Stomach (tissue), 8 donors: ENCODE measurements at regions not wholly inside any gene's neighbourhood (a gene's known extent, or its start where the extent isn't known, plus 50 kb on each side); places are given as distances from the start of the nearest gene placed in this dataset.
A peak's percentile ranks its signal among the peaks of the same experiment; 100 is the strongest.

Experiments
- DNase-seq, 2 donors: peaks; one replicate each; pipeline versions ENCODE4 v3.0.0 to v3.0.0-alpha.2; 2013 to 2019
- H3K27ac ChIP-seq, 5 donors: fragments of 200-600 bp in 4 of 5; sonication (generic) in 4 of 5; one replicate each; pipeline ENCODE4 v1.5.1; 2013 to 2019; ENCODE audit warnings: mild to moderate bottlenecking in 1 of 5, moderate library complexity in 1 of 5
- H3K27me3 ChIP-seq, 3 donors: fragments of 200-600 bp; sonication (generic); one replicate each; pipeline ENCODE4 v1.5.1; 2017 to 2019; ENCODE audit warnings: mixed run types in 1 of 3
- H3K36me3 ChIP-seq, 4 donors: fragments of 200-600 bp; sonication (generic); 1 replicate in 3 of 4; 2 replicates in 1 of 4; pipeline ENCODE4 v1.5.1; 2016 to 2019
- H3K4me1 ChIP-seq, 4 donors: fragments of 200-600 bp; sonication (generic); one replicate each; pipeline ENCODE4 v1.5.1; 2016 to 2019
- H3K4me3 ChIP-seq, 4 donors: fragments of 200-600 bp; sonication (generic) in 3 of 4; one replicate each; pipeline ENCODE4 v1.5.1; 2016 to 2019; ENCODE audit warnings: mild to moderate bottlenecking in 1 of 4
- H3K9me3 ChIP-seq, 4 donors: fragments of 200-600 bp; sonication (generic); one replicate each; pipeline ENCODE4 v1.5.1; 2016 to 2019
- EP300 ChIP-seq: sonication (generic); formaldehyde crosslinking; IDR thresholded peaks from one replicate; pipeline ENCODE4 v1.6.1; 2017; ENCODE audit warnings: antibody characterized with exemption
- POLR2A ChIP-seq, 4 donors: fragments of 450-650 bp; IDR thresholded peaks; one replicate each; pipeline ENCODE4 v1.6.1; 2016; ENCODE audit warnings: antibody characterized with exemption in 4 of 4, control low read depth in 2 of 4, mild to moderate bottlenecking in 1 of 4, moderate library complexity in 1 of 4
- POLR2AphosphoS5 ChIP-seq, 3 donors: sonication (generic); formaldehyde crosslinking; IDR thresholded peaks; one replicate each; pipeline ENCODE4 v1.6.1; 2016; ENCODE audit warnings: antibody characterized with exemption in 3 of 3
- WGBS, 5 donors: extraction: QIAGEN DNeasy Blood & Tissue Kit in 3 of 5; methylation state at CpG; one replicate each; pipeline versions ENCODE4 v1.1.5 to v1.1.7; 2013 to 2018; 5-methylcytosine and 5-hydroxymethylcytosine counted together
- intact Hi-C: fragments of 100-400 bp; cut with DNase I; formaldehyde crosslinking; loops from one replicate; pipeline ENCODE4 v1.15.1; 2023; ENCODE audit warnings: low total_unique reads
- TF ChIP-seq, protein P1 (sequence below), 7 experiments: fragments of 450-650 bp in 4 of 7; fragments of 200-600 bp in 3 of 7; sonication (generic) in 3 of 7; IDR thresholded peaks; one replicate each; pipeline ENCODE4 v1.5.1; 2016 to 2019; ENCODE audit warnings: antibody characterized with exemption in 7 of 7, control low read depth in 2 of 7, mild to moderate bottlenecking in 1 of 7
- donor health status: healthy with polysubstance abuse.
- donor health status: Bipolar disorder and iron deficiency.
- donor health status: healthy.

GRCh38 chr6:159376516-159377158, 207.4 kb downstream of the FNDC1 start:
- DNase-seq, result peak in 1 of 2 donors; percentile 55

GRCh38 chr6:159375014-159375413, 205.8 kb downstream of the FNDC1 start:
- Histone ChIP-seq H3K27ac (no peak overlapping the region), H3K36me3 (no peaks in the 10 kb centered on the region), H3K27me3 (no peaks in the 10 kb centered on the region), H3K4me1 (no peaks in the 10 kb centered on the region), H3K9me3 (peaks cover 0 to 9% (median 8%) of the 10 kb centered on the region in 4 donors), H3K4me3 (no peak overlapping the region)
- intact Hi-C loops, result no loop called here
- TF ChIP-seq EP300 (no peak), POLR2AphosphoS5 (IDR thresholded peaks at IDR 0.05) (no peak), POLR2A (IDR thresholded peaks at IDR 0.05) (no peak)
- TF ChIP-seq, protein P1, sequence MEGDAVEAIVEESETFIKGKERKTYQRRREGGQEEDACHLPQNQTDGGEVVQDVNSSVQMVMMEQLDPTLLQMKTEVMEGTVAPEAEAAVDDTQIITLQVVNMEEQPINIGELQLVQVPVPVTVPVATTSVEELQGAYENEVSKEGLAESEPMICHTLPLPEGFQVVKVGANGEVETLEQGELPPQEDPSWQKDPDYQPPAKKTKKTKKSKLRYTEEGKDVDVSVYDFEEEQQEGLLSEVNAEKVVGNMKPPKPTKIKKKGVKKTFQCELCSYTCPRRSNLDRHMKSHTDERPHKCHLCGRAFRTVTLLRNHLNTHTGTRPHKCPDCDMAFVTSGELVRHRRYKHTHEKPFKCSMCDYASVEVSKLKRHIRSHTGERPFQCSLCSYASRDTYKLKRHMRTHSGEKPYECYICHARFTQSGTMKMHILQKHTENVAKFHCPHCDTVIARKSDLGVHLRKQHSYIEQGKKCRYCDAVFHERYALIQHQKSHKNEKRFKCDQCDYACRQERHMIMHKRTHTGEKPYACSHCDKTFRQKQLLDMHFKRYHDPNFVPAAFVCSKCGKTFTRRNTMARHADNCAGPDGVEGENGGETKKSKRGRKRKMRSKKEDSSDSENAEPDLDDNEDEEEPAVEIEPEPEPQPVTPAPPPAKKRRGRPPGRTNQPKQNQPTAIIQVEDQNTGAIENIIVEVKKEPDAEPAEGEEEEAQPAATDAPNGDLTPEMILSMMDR (IDR thresholded peaks at IDR 0.05), result no peak
- no peak for DNase-seq
- 90 to 94% (median 93%) methylated on average over 19 of the region's 19 CpGs for WGBS, 5 donors

More at GRCh38 chr6:159376516-159377158, 207.4 kb downstream of the FNDC1 start:
- no peak for TF ChIP-seq POLR2A (IDR thresholded peaks at IDR 0.05)
- TF ChIP-seq, protein P1 (IDR thresholded peaks at IDR 0.05), result no peak
- TF ChIP-seq POLR2AphosphoS5 (IDR thresholded peaks at IDR 0.05), result no peak
- no peak for TF ChIP-seq EP300
- Histone ChIP-seq H3K36me3 (no peaks in the 10 kb centered on the region), H3K4me3 (no peak overlapping the region), H3K27me3 (no peaks in the 10 kb centered on the region), H3K27ac (no peak overlapping the region), H3K4me1 (no peaks in the 10 kb centered on the region), H3K9me3 (no peaks in the 10 kb centered on the region)
- intact Hi-C loops, result no loop called here
- 59 to 78% (median 64%) methylated on average over 9 of the region's 9 CpGs for WGBS, 5 donors

DNA sequence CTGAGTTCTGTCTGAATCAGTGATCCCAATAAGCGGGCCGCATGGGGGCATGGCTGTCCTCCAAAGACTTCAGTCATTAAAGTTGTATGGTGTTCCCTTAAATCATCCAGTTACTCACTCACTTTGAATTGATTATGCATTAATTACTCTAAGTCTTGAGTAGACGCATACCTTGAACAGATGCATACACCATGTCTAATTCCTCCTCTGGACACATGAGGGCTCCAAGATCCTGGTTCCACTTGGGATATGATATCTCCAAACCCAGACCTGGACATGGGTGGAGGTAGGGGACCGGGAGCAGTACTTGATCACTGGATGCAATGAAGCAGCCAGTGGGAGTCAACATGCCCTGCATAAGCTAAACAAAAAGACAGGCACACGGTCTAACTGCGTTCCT, 204.5 kb downstream of the FNDC1 start:
- Histone ChIP-seq H3K36me3 (no peaks in the 10 kb centered on the region), H3K27ac (no peak overlapping the region), H3K9me3 (peaks cover 0 to 22% (median 20%) of the 10 kb centered on the region in 4 donors), H3K4me1 (no peaks in the 10 kb centered on the region), H3K27me3 (no peaks in the 10 kb centered on the region), H3K4me3 (no peak overlapping the region)
- WGBS, 5 donors, result 82 to 88% (median 84%) methylated on average over 6 of the region's 6 CpGs
- TF ChIP-seq POLR2A (IDR thresholded peaks at IDR 0.05) (no peak), POLR2AphosphoS5 (IDR thresholded peaks at IDR 0.05) (no peak), EP300 (no peak)
- TF ChIP-seq, protein P1 (IDR thresholded peaks at IDR 0.05), result no peak
- DNase-seq, result no peak
- intact Hi-C loops, result no loop called here

GRCh38 chr6:159372333-159372732, 203.1 kb downstream of the FNDC1 start:
- intact Hi-C loops, result no loop called here
- no peak overlapping the region for H3K27ac ChIP-seq
- no peak for DNase-seq
- H3K27me3 ChIP-seq, result no peaks in the 10 kb centered on the region
- peaks cover 0 to 22% (median 20%) of the 10 kb centered on the region in 4 donors for H3K9me3 ChIP-seq
- 56 to 90% (median 79%) methylated on average over 2 of the region's 2 CpGs for WGBS, 5 donors
- H3K36me3 ChIP-seq, result no peaks in the 10 kb centered on the region
- TF ChIP-seq, protein P1 (IDR thresholded peaks at IDR 0.05), result no peak
- no peak for TF ChIP-seq POLR2A (IDR thresholded peaks at IDR 0.05)
- no peak for TF ChIP-seq POLR2AphosphoS5 (IDR thresholded peaks at IDR 0.05)
- TF ChIP-seq EP300, result no peak
- H3K4me1 ChIP-seq, result no peaks in the 10 kb centered on the region
- H3K4me3 ChIP-seq, result no peak overlapping the region
